ENCODE measurements at regions not wholly inside any gene's neighbourhood (a gene's known extent, or its start where the extent isn't known, plus 50 kb on each side); places are given as distances from the start of the nearest gene placed in this dataset.

DNA sequence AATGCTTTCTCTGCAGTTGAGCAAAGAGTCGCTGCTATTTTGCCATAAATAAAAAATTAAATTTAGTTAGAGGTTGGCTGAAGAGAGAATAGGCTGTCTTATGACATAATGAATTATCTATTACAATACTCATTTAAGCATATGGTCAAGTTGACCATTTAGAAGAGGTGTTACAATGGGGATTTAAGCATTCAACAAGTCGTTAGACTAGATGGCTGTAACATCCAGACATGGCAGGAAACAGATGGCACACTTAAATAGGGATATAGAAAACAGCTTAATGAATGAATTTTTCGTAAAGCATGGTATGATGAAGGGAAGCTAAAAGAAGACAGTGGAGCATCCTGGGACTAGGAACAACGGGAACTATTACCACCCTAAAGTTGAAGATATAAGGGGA lies 160.3 kb upstream of the PTPRD start:
- no peaks in the 10 kb centered on the region for H3K27me3 Mint-ChIP-seq
- H3K4me3 Mint-ChIP-seq, result no peak overlapping the region
- 39% methylated on average over 3 of the region's 4 CpGs for WGBS (ENCODE audit: insufficient coverage)

DNA sequence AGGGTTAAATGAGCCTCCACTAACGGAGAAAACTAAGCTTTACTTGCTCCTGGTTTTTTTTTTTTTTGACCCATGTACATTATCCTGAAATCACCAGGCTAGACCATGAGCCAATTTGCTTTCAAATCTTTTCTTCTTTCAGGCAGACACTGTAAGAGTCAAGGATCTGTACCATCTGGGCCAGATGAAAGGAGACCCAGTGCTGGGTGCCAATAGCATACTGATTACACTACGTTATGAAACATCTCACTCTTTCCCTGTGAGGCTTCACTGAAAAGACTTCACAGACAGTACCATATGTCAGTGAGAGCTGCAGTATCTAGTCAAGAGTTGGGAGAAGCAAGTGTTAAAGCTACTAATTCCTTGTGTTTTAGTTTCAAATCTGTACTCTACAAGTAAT lies 161.2 kb upstream of the PTPRD start:
- Mint-ChIP-seq H3K9me3 (ENCODE audit: insufficient read depth) (peaks cover 2% of the 10 kb centered on the region), H3K27ac (no peak overlapping the region), H3K4me1 (no peaks in the 10 kb centered on the region), H3K27me3 (no peaks in the 10 kb centered on the region), H3K4me3 (no peak overlapping the region)
- POLR2A ChIA-PET, result no interaction called here
- H3K79me2 ChIP-seq (ENCODE audit: control insufficient read depth, insufficient read depth, low read length), result no peaks in the 10 kb centered on the region
- peaks cover 0 to 4% (median 2%) of the 10 kb centered on the region in 3 donors for H3K9me3 ChIP-seq (ENCODE audit: control extremely low read depth in 1 of 3, control insufficient read depth in 2 of 3, insufficient read depth in 1 of 3, low read length in 2 of 3)
- intact Hi-C loops (cut with micrococcal nuclease), result no loop called here
- TF ChIP-seq CTCF (IDR thresholded peaks at IDR 0.05), result no peak
- TF ChIP-seq EZH2 (IDR thresholded peaks at IDR 0.05; ENCODE audit: borderline replicate concordance, insufficient read depth, low read depth, low read length, poor library complexity, severe bottlenecking), result no peak
- CTCF ChIA-PET, result no interaction called here
- H4K20me1 ChIP-seq (ENCODE audit: control insufficient read depth, insufficient read depth, low read length, poor library complexity, severe bottlenecking), result no peaks in the 10 kb centered on the region
- H3K4me3 ChIP-seq (ENCODE audit: control extremely low read depth in 1 of 5, extremely low read depth in 1 of 5, insufficient read depth in 1 of 5, low read depth in 2 of 5, low read length in 4 of 5), result no peak overlapping the region
- no peak overlapping the region for H3K27ac ChIP-seq (ENCODE audit: low read length in 2 of 2)
- H3K36me3 ChIP-seq (replicated peaks in 1 of 2; ENCODE audit: control extremely low read depth in 1 of 2, control insufficient read depth in 1 of 2, extremely low read depth in 1 of 2, insufficient read depth in 2 of 2, low read length in 1 of 2), result no peaks in the 10 kb centered on the region
- H3K4me1 ChIP-seq (ENCODE audit: control insufficient read depth in 2 of 2, insufficient read depth in 2 of 2, low read length in 2 of 2), result no peaks in the 10 kb centered on the region
- no peaks in the 10 kb centered on the region for H3K27me3 ChIP-seq (replicated peaks in 1 of 4; ENCODE audit: control extremely low read depth in 1 of 4, control insufficient read depth in 3 of 4, insufficient read depth in 4 of 4, low read length in 3 of 4)
- H2AFZ ChIP-seq (ENCODE audit: insufficient read depth, low read depth, low read length, poor library complexity, severe bottlenecking), result no peak overlapping the region
- no peak overlapping the region for H3K4me2 ChIP-seq (replicated peaks; ENCODE audit: low read depth, low read length, poor library complexity, severe bottlenecking)
- WGBS (ENCODE audit: insufficient coverage), result 86% methylated on average over 1 of the region's 2 CpGs
- DNase-seq, result no peak
- H3K9ac ChIP-seq (ENCODE audit: low read length), result no peak overlapping the region
- no peak for ATAC-seq (ENCODE audit: low read depth)

More for the DNA sequence above, 160.3 kb upstream of the PTPRD start:
- Histone ChIP-seq H3K9me3 (ENCODE audit: control extremely low read depth in 1 of 3, control insufficient read depth in 2 of 3, insufficient read depth in 1 of 3, low read length in 2 of 3) (no peaks in the 10 kb centered on the region), H3K36me3 (replicated peaks in 1 of 2; ENCODE audit: control extremely low read depth in 1 of 2, control insufficient read depth in 1 of 2, extremely low read depth in 1 of 2, insufficient read depth in 2 of 2, low read length in 1 of 2) (no peaks in the 10 kb centered on the region), H3K79me2 (ENCODE audit: control insufficient read depth, insufficient read depth, low read length) (no peaks in the 10 kb centered on the region), H4K20me1 (ENCODE audit: control insufficient read depth, insufficient read depth, low read length, poor library complexity, severe bottlenecking) (no peaks in the 10 kb centered on the region), H3K4me1 (ENCODE audit: control insufficient read depth in 2 of 2, insufficient read depth in 2 of 2, low read length in 2 of 2) (no peaks in the 10 kb centered on the region), H3K4me3 (ENCODE audit: control extremely low read depth in 1 of 5, extremely low read depth in 1 of 5, insufficient read depth in 1 of 5, low read depth in 2 of 5, low read length in 4 of 5) (no peak overlapping the region), H3K9ac (ENCODE audit: low read length) (no peak overlapping the region), H3K4me2 (replicated peaks; ENCODE audit: low read depth, low read length, poor library complexity, severe bottlenecking) (no peak overlapping the region), H2AFZ (ENCODE audit: insufficient read depth, low read depth, low read length, poor library complexity, severe bottlenecking) (no peak overlapping the region), H3K27ac (ENCODE audit: low read length in 2 of 2) (no peak overlapping the region), H3K27me3 (replicated peaks in 1 of 4; ENCODE audit: control extremely low read depth in 1 of 4, control insufficient read depth in 3 of 4, insufficient read depth in 4 of 4, low read length in 3 of 4) (no peaks in the 10 kb centered on the region)
- H3K27ac Mint-ChIP-seq, result no peak overlapping the region
- no peaks in the 10 kb centered on the region for H3K4me1 Mint-ChIP-seq
- CTCF ChIA-PET, result no interaction called here
- ATAC-seq (ENCODE audit: low read depth) (no peak), DNase-seq (no peak)
- TF ChIP-seq EZH2 (IDR thresholded peaks at IDR 0.05; ENCODE audit: borderline replicate concordance, insufficient read depth, low read depth, low read length, poor library complexity, severe bottlenecking), result no peak
- TF ChIP-seq CTCF (IDR thresholded peaks at IDR 0.05), result no peak
- POLR2A ChIA-PET, result no interaction called here
- H3K9me3 Mint-ChIP-seq (ENCODE audit: insufficient read depth), result peaks cover 2% of the 10 kb centered on the region
- intact Hi-C loops (cut with micrococcal nuclease), result no loop called here

Measured in B cell (primary cell).